ENCODE measurements at regions not wholly inside any gene's neighbourhood (a gene's known extent, or its start where the extent isn't known, plus 50 kb on each side); places are given as distances from the start of the nearest gene placed in this dataset. TPM values are rescaled to one million over a fixed set of nuclear protein-coding genes. Genes with fewer than 3 reads are reported as not detected.

Small RNA genes in the stretch of these regions (small RNA-seq; reads per million reads assigned to genes)
- not detected for gene AC098614.2 (ENCODE audit: insufficient read depth)
- gene RF00019 (ENCODE audit: insufficient read depth) = not detected

All from neuronal stem cell (in vitro differentiated cells).